ENCODE measurements at regions not wholly inside any gene's neighbourhood (a gene's known extent, or its start where the extent isn't known, plus 50 kb on each side); places are given as distances from the start of the nearest gene placed in this dataset.
A peak's percentile ranks its signal among the peaks of the same experiment; 100 is the strongest.

DNA sequence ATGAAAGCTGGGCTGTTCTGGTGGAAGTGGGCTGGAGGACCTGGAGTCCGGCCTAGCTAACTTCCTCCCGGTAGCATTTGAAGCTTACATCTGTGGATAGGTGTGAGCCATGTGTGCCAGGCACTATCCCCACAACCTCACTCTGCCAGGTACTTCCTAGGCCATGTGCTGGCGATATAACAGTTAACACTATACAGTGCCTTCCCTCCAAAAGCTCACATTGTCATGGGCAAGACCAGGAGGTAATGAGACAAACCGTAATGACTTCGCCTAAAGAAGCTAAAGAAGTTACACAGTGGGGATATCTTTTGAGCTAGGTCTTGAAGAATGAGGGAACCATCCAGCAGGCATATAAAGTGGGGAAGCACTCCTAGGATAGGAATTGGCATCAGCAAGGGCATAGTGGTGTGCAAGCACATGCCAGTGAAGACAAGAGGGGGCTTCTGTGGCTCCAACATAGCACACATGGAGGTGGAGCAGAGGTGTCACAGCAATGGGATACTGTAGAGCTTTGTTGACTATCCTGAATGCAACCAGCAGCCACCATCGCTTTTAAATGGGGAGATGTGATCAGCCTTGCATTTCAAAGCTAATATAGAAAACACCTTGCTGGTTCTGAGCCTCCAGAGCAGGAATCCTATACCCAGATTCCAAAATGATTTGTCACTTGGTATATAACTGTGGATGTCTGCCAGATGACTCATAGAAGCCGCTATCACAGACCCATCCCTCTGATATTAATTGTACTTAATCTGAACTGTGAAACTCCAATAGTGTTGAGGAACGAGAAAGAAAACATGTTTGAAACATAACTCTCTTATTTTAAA is 466.3 kb downstream of the LMO4 start:
- H3K27ac ChIP-seq (ENCODE audit: low read depth, low read length, severe bottlenecking) = peak overlapping the region; percentile 44
- no peaks in the 10 kb centered on the region for H3K9me3 ChIP-seq (ENCODE audit: control insufficient read depth, low read length)
- 100% methylated on average over 1 to 3 of the region's 8 CpGs for WGBS, 2 experiments (ENCODE audit: insufficient coverage in 2 of 2)
- H3K4me1 ChIP-seq (ENCODE audit: control insufficient read depth, insufficient read depth, low read length, poor library complexity, severe bottlenecking) = peaks cover 32% of the 10 kb centered on the region
- no peaks in the 10 kb centered on the region for H3K36me3 ChIP-seq (ENCODE audit: control insufficient read depth, insufficient read depth, low read length)
- no peak overlapping the region for H3K4me3 ChIP-seq (ENCODE audit: extremely low read depth, insufficient read depth, low read length, poor library complexity, severe bottlenecking)

GRCh38 chr1:87795615-87796337 is 467.1 kb downstream of the LMO4 start:
- Histone ChIP-seq H3K36me3 (ENCODE audit: control insufficient read depth, insufficient read depth, low read length) (no peaks in the 10 kb centered on the region), H3K27ac (ENCODE audit: low read depth, low read length, severe bottlenecking) (no peak overlapping the region), H3K4me3 (ENCODE audit: extremely low read depth, insufficient read depth, low read length, poor library complexity, severe bottlenecking) (no peak overlapping the region), H3K4me1 (ENCODE audit: control insufficient read depth, insufficient read depth, low read length, poor library complexity, severe bottlenecking) (peaks cover 33% of the 10 kb centered on the region), H3K9me3 (ENCODE audit: control insufficient read depth, low read length) (no peaks in the 10 kb centered on the region)
- WGBS, 2 experiments (ENCODE audit: insufficient coverage in 2 of 2) = 50 to 100% methylated on average over 1 of the region's 3 CpGs

GRCh38 chr1:87796471-87796901 is 467.8 kb downstream of the LMO4 start:
- no peak overlapping the region for H3K27ac ChIP-seq (ENCODE audit: low read depth, low read length, severe bottlenecking)
- WGBS, 2 experiments (ENCODE audit: insufficient coverage in 2 of 2) = 96 to 99% methylated on average over 7 of the region's 9 CpGs

DNA sequence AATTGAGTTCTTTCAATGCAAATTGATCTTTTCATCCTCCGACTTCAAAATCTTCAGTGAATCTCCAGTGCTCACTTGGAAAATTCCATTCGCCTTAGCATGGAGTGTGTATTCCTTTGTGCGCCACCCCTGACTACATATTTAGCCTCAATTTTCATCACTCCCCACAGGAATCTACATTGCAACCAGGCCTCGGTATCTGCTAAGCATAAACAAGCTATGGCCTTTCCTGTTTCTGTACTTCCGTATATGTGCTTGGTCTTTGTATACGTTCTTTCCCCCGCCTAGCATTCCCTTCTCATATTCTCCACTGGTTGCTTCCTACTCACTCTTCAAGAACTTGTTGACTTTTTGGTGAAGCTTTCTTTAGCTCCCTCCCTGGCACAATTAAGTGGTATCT is 470.8 kb downstream of the LMO4 start:
- Histone ChIP-seq H3K36me3 (ENCODE audit: control insufficient read depth, insufficient read depth, low read length) (no peaks in the 10 kb centered on the region), H3K4me1 (ENCODE audit: control insufficient read depth, insufficient read depth, low read length, poor library complexity, severe bottlenecking) (peaks cover 28% of the 10 kb centered on the region), H3K9me3 (ENCODE audit: control insufficient read depth, low read length) (no peaks in the 10 kb centered on the region), H3K27ac (ENCODE audit: low read depth, low read length, severe bottlenecking) (peak overlapping the region; percentile 43), H3K4me3 (ENCODE audit: extremely low read depth, insufficient read depth, low read length, poor library complexity, severe bottlenecking) (no peak overlapping the region)
- 85 to 86% methylated on average over 7 of the region's 7 CpGs for WGBS, 2 experiments (ENCODE audit: insufficient coverage in 2 of 2)

More at GRCh38 chr1:87796471-87796901, 467.8 kb downstream of the LMO4 start:
- Histone ChIP-seq H3K36me3 (ENCODE audit: control insufficient read depth, insufficient read depth, low read length) (no peaks in the 10 kb centered on the region), H3K9me3 (ENCODE audit: control insufficient read depth, low read length) (no peaks in the 10 kb centered on the region), H3K4me3 (ENCODE audit: extremely low read depth, insufficient read depth, low read length, poor library complexity, severe bottlenecking) (no peak overlapping the region), H3K4me1 (ENCODE audit: control insufficient read depth, insufficient read depth, low read length, poor library complexity, severe bottlenecking) (peaks cover 33% of the 10 kb centered on the region)

DNA sequence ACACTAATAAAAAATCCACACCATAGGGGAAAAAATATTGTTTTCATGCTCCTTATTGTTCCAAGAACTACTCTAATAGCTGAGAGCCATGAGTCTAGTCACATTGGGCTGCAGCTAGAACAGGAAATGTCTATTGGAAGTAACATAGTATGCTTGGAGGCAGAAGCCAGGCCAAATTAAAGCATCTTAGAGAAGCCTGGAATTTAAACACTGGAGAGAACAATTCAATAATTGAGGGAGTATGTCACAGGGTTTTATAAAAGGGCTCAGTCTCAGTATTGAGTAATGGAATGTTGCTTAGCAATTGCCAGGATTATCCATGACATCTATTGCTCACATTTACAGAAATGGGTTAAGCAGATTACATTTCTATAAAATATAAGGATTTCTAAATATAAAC is 471.3 kb downstream of the LMO4 start:
- H3K4me3 ChIP-seq (ENCODE audit: extremely low read depth, insufficient read depth, low read length, poor library complexity, severe bottlenecking) = no peak overlapping the region
- H3K9me3 ChIP-seq (ENCODE audit: control insufficient read depth, low read length) = no peaks in the 10 kb centered on the region
- no peaks in the 10 kb centered on the region for H3K36me3 ChIP-seq (ENCODE audit: control insufficient read depth, insufficient read depth, low read length)
- peaks cover 23% of the 10 kb centered on the region for H3K4me1 ChIP-seq (ENCODE audit: control insufficient read depth, insufficient read depth, low read length, poor library complexity, severe bottlenecking)
- H3K27ac ChIP-seq (ENCODE audit: low read depth, low read length, severe bottlenecking) = peak overlapping the region; percentile 43

- Histone ChIP-seq H3K36me3 (ENCODE audit: control insufficient read depth, insufficient read depth, low read length) (no peaks in the 10 kb centered on the region), H3K27ac (ENCODE audit: low read depth, low read length, severe bottlenecking) (no peak overlapping the region), H3K4me3 (ENCODE audit: extremely low read depth, insufficient read depth, low read length, poor library complexity, severe bottlenecking) (no peak overlapping the region), H3K9me3 (ENCODE audit: control insufficient read depth, low read length) (no peaks in the 10 kb centered on the region), H3K4me1 (ENCODE audit: control insufficient read depth, insufficient read depth, low read length, poor library complexity, severe bottlenecking) (peaks cover 8% of the 10 kb centered on the region)
Observed at GRCh38 chr1:87803375-87803774, 474.7 kb downstream of the LMO4 start.

- Histone ChIP-seq H3K27ac (ENCODE audit: low read depth, low read length, severe bottlenecking) (no peak overlapping the region), H3K4me1 (ENCODE audit: control insufficient read depth, insufficient read depth, low read length, poor library complexity, severe bottlenecking) (peaks cover 8% of the 10 kb centered on the region), H3K4me3 (ENCODE audit: extremely low read depth, insufficient read depth, low read length, poor library complexity, severe bottlenecking) (no peak overlapping the region), H3K36me3 (ENCODE audit: control insufficient read depth, insufficient read depth, low read length) (no peaks in the 10 kb centered on the region), H3K9me3 (ENCODE audit: control insufficient read depth, low read length) (no peaks in the 10 kb centered on the region)
- no CpG with 5 or more reads among the region's 2 CpGs for WGBS, 2 experiments (ENCODE audit: insufficient coverage in 2 of 2)
Observed at GRCh38 chr1:87804128-87804527, 475.4 kb downstream of the LMO4 start.

- H3K27ac ChIP-seq (ENCODE audit: low read depth, low read length, severe bottlenecking) = no peak overlapping the region
- H3K9me3 ChIP-seq (ENCODE audit: control insufficient read depth, low read length) = no peaks in the 10 kb centered on the region
- no peaks in the 10 kb centered on the region for H3K36me3 ChIP-seq (ENCODE audit: control insufficient read depth, insufficient read depth, low read length)
- WGBS, 2 experiments (ENCODE audit: insufficient coverage in 2 of 2) = 90 to 96% methylated on average over 6 to 11 of the region's 14 CpGs
- no peaks in the 10 kb centered on the region for H3K4me1 ChIP-seq (ENCODE audit: control insufficient read depth, insufficient read depth, low read length, poor library complexity, severe bottlenecking)
- H3K4me3 ChIP-seq (ENCODE audit: extremely low read depth, insufficient read depth, low read length, poor library complexity, severe bottlenecking) = no peak overlapping the region
Observed at GRCh38 chr1:87805666-87806378, 477.1 kb downstream of the LMO4 start.

- H3K27ac ChIP-seq (ENCODE audit: low read depth, low read length, severe bottlenecking) = no peak overlapping the region
- H3K36me3 ChIP-seq (ENCODE audit: control insufficient read depth, insufficient read depth, low read length) = no peaks in the 10 kb centered on the region
- H3K4me3 ChIP-seq (ENCODE audit: extremely low read depth, insufficient read depth, low read length, poor library complexity, severe bottlenecking) = no peak overlapping the region
- WGBS, 2 experiments (ENCODE audit: insufficient coverage in 2 of 2) = 89 to 92% methylated on average over 1 to 2 of the region's 6 CpGs
- no peaks in the 10 kb centered on the region for H3K4me1 ChIP-seq (ENCODE audit: control insufficient read depth, insufficient read depth, low read length, poor library complexity, severe bottlenecking)
- H3K9me3 ChIP-seq (ENCODE audit: control insufficient read depth, low read length) = no peaks in the 10 kb centered on the region
Observed at GRCh38 chr1:87806379-87807094, 477.9 kb downstream of the LMO4 start.

DNA sequence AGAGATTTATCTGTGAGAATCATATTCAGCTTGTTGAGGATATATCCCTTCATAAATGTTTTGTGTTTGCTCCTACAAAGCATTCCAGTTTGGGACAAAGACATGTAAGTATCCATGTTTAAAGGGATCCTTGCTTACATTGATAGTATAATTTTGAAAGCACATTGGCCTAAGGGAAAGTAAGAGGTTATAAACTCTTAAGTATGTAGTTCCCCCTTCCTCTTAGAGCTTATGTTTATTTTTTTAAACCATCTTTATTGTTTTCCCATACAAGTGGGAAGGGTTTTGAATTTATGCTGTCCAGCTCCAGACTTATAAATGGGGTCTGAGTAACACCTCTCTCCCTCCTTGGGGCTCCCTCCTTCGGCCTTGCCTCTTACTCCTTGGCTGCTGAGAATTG is 481.5 kb downstream of the LMO4 start:
- Histone ChIP-seq H3K4me1 (ENCODE audit: control insufficient read depth, insufficient read depth, low read length, poor library complexity, severe bottlenecking) (no peaks in the 10 kb centered on the region), H3K27ac (ENCODE audit: low read depth, low read length, severe bottlenecking) (no peak overlapping the region), H3K36me3 (ENCODE audit: control insufficient read depth, insufficient read depth, low read length) (no peaks in the 10 kb centered on the region), H3K9me3 (ENCODE audit: control insufficient read depth, low read length) (no peaks in the 10 kb centered on the region), H3K4me3 (ENCODE audit: extremely low read depth, insufficient read depth, low read length, poor library complexity, severe bottlenecking) (no peak overlapping the region)
- WGBS, 2 experiments (ENCODE audit: insufficient coverage in 2 of 2) = 83 to 88% methylated on average over 1 of the region's 1 CpG

Measured in mesodermal cell (in vitro differentiated cells).